GM23338 (cell line): ENCODE measurements at regions not wholly inside any gene's neighbourhood (a gene's known extent, or its start where the extent isn't known, plus 50 kb on each side); places are given as distances from the start of the nearest gene placed in this dataset.

Source experiments
- ATAC-seq: fragments of 200-7000 bp; cut with Tn5 transposase; 3 replicates; pipeline ENCODE4 v1.9.1; 2020
- DNase-seq: peaks from one replicate; pipeline ENCODE4 v3.0.0-alpha.2; 2015; ENCODE audit warnings: low spot score
- H2AFZ ChIP-seq: fragments of 200-600 bp; sonication (generic); 2 replicates; pipeline ENCODE4 v1.8.0; 2016; ENCODE audit warnings: antibody characterized with exemption, mild to moderate bottlenecking, moderate library complexity
- H3F3A ChIP-seq: fragments of 200-600 bp; sonication (generic); replicated peaks from 2 replicates; pipeline ENCODE4 v1.8.0; 2017; ENCODE audit warnings: antibody characterized with exemption, mixed run types, low read depth
- H3K27ac ChIP-seq: fragments of 200-600 bp; sonication (generic); 2 replicates; pipeline ENCODE4 v1.6.1; 2016; ENCODE audit warnings: low read depth
- H3K27me3 ChIP-seq: fragments of 200-600 bp; sonication (generic); 2 replicates; pipeline ENCODE4 v1.8.0; 2016; ENCODE audit warnings: mild to moderate bottlenecking, mixed run types, moderate library complexity; ENCODE audit not compliant: insufficient read depth
- H3K36me3 ChIP-seq: fragments of 200-600 bp; sonication (generic); 2 replicates; pipeline ENCODE4 v1.8.0; 2016; ENCODE audit warnings: mild to moderate bottlenecking; ENCODE audit not compliant: insufficient read depth
- H3K4me1 ChIP-seq: fragments of 200-600 bp; sonication (generic); 2 replicates; pipeline ENCODE4 v1.8.0; 2016; ENCODE audit warnings: mild to moderate bottlenecking, moderate library complexity; ENCODE audit not compliant: insufficient read depth
- H3K4me2 ChIP-seq: fragments of 200-600 bp; sonication (generic); 2 replicates; pipeline ENCODE4 v1.7.1; 2017; ENCODE audit warnings: mixed run types
- H3K4me3 ChIP-seq: fragments of 200-600 bp; sonication (generic); 2 replicates; pipeline ENCODE4 v1.6.1; 2016; ENCODE audit warnings: mixed run types
- H3K79me2 ChIP-seq: fragments of 200-600 bp; sonication (generic); replicated peaks from 2 replicates; pipeline ENCODE4 v1.8.0; 2017; ENCODE audit warnings: mild to moderate bottlenecking; ENCODE audit not compliant: insufficient read depth
- H3K9me2 ChIP-seq: fragments of 200-600 bp; sonication (generic); 2 replicates; pipeline ENCODE4 v1.8.0; 2017; ENCODE audit not compliant: insufficient read depth
- H4K20me1 ChIP-seq: fragments of 200-600 bp; sonication (generic); replicated peaks from 2 replicates; pipeline ENCODE4 v1.8.0; 2017; ENCODE audit warnings: mild to moderate bottlenecking; ENCODE audit not compliant: insufficient read depth
- H3K27ac Mint-ChIP-seq: 2 replicates; pipeline ENCODE4 v1.8.0; 2020; ENCODE audit warnings: inconsistent platforms, mild to moderate bottlenecking, moderate library complexity, mixed read lengths
- H3K27me3 Mint-ChIP-seq: 3 replicates; pipeline ENCODE4 v1.8.0; 2022; ENCODE audit warnings: low read depth, mild to moderate bottlenecking, moderate library complexity, mixed read lengths, inconsistent platforms; ENCODE audit not compliant: insufficient read depth, poor library complexity
- H3K36me3 Mint-ChIP-seq: 3 replicates; pipeline ENCODE4 v1.8.0; 2021; ENCODE audit warnings: low read depth, mild to moderate bottlenecking, inconsistent platforms, moderate library complexity, mixed read lengths
- H3K4me1 Mint-ChIP-seq: 3 replicates; pipeline ENCODE4 v1.8.0; 2020; ENCODE audit warnings: mild to moderate bottlenecking, inconsistent platforms, mixed read lengths
- H3K4me3 Mint-ChIP-seq: 3 replicates; pipeline ENCODE4 v1.8.0; 2021; ENCODE audit warnings: moderate library complexity, mild to moderate bottlenecking, inconsistent platforms, mixed read lengths
- H3K9me3 Mint-ChIP-seq: 3 replicates; pipeline ENCODE4 v1.8.0; 2020; ENCODE audit warnings: moderate library complexity, mild to moderate bottlenecking, inconsistent platforms, mixed read lengths
- CREB1 ChIP-seq: fragments of 250-450 bp; sonication (Bioruptor Pico); IDR thresholded peaks from 2 replicates; pipeline ENCODE4 v1.5.0; 2020; ENCODE audit warnings: low read depth, mild to moderate bottlenecking, moderate library complexity
- CTCF ChIP-seq, 2 experiments: fragments of 200-600 bp in 1 of 2; sonication (generic) in 1 of 2; conservative IDR thresholded peaks; 2 replicates each; pipeline versions ENCODE4 v1.5.1 to v1.6.1; 2016 to 2017; ENCODE audit warnings: antibody characterized with exemption in 2 of 2, low read depth in 2 of 2, mild to moderate bottlenecking in 2 of 2, moderate library complexity in 1 of 2
- EZH2 ChIP-seq: fragments of 200-600 bp; sonication (generic); IDR thresholded peaks from one replicate; pipeline ENCODE4 v1.8.0; 2017; ENCODE audit warnings: antibody characterized with exemption, mild to moderate bottlenecking, low read depth; ENCODE audit not compliant: unreplicated experiment
- JUNB ChIP-seq: IDR thresholded peaks from one replicate; pipeline ENCODE4 v1.6.1; 2016; ENCODE audit warnings: antibody characterized with exemption; ENCODE audit not compliant: unreplicated experiment
- NANOG ChIP-seq: IDR thresholded peaks from 2 replicates; pipeline ENCODE4 v1.6.1; 2016; ENCODE audit warnings: antibody characterized with exemption, borderline replicate concordance
- POLR2AphosphoS5 ChIP-seq: IDR thresholded peaks from 2 replicates; pipeline ENCODE4 v1.6.1; 2016; ENCODE audit warnings: antibody characterized with exemption, low read depth
- ZNF114 ChIP-seq: fragments of 250-450 bp; sonication (Bioruptor Pico); IDR thresholded peaks from 2 replicates; pipeline ENCODE4 v1.5.0; 2020; ENCODE audit warnings: mild to moderate bottlenecking, moderate library complexity
- ZNF331 ChIP-seq: fragments of 250-450 bp; sonication (Bioruptor Pico); IDR thresholded peaks from 2 replicates; pipeline ENCODE4 v1.5.0; 2020; ENCODE audit warnings: low read depth, mild to moderate bottlenecking, moderate library complexity
- TF ChIP-seq, protein P1 (sequence below): IDR thresholded peaks from one replicate; pipeline ENCODE4 v1.6.1; 2018; ENCODE audit warnings: antibody characterized with exemption; ENCODE audit not compliant: unreplicated experiment

GRCh38 chr1:30280572-30280971 lies 442.8 kb downstream of the MATN1 start:
- DNase-seq (no peak), ATAC-seq (no peak)
- Histone ChIP-seq H3K4me1 (no peaks in the 10 kb centered on the region), H3K4me3 (no peak overlapping the region), H3F3A (no peaks in the 10 kb centered on the region), H4K20me1 (no peaks in the 10 kb centered on the region), H3K27ac (no peak overlapping the region), H3K27me3 (no peaks in the 10 kb centered on the region), H2AFZ (no peak overlapping the region), H3K4me2 (no peak overlapping the region), H3K9me2 (no peaks in the 10 kb centered on the region), H3K36me3 (no peaks in the 10 kb centered on the region), H3K79me2 (no peaks in the 10 kb centered on the region)
- Mint-ChIP-seq H3K4me3 (no peak overlapping the region), H3K27me3 (no peaks in the 10 kb centered on the region), H3K36me3 (no peaks in the 10 kb centered on the region), H3K27ac (no peak overlapping the region), H3K4me1 (no peaks in the 10 kb centered on the region), H3K9me3 (peaks cover 2% of the 10 kb centered on the region; the same call in 1 of the 3 replicates)
- TF ChIP-seq EZH2: no peak
- TF ChIP-seq CTCF (conservative IDR thresholded peaks at IDR 0.05; ENCODE audit: low read depth in 2 of 2): no peak
- no peak for TF ChIP-seq JUNB
- no peak for TF ChIP-seq ZNF331 (CRISPR knock-in tag)
- TF ChIP-seq POLR2AphosphoS5: no peak
- TF ChIP-seq, protein P1, sequence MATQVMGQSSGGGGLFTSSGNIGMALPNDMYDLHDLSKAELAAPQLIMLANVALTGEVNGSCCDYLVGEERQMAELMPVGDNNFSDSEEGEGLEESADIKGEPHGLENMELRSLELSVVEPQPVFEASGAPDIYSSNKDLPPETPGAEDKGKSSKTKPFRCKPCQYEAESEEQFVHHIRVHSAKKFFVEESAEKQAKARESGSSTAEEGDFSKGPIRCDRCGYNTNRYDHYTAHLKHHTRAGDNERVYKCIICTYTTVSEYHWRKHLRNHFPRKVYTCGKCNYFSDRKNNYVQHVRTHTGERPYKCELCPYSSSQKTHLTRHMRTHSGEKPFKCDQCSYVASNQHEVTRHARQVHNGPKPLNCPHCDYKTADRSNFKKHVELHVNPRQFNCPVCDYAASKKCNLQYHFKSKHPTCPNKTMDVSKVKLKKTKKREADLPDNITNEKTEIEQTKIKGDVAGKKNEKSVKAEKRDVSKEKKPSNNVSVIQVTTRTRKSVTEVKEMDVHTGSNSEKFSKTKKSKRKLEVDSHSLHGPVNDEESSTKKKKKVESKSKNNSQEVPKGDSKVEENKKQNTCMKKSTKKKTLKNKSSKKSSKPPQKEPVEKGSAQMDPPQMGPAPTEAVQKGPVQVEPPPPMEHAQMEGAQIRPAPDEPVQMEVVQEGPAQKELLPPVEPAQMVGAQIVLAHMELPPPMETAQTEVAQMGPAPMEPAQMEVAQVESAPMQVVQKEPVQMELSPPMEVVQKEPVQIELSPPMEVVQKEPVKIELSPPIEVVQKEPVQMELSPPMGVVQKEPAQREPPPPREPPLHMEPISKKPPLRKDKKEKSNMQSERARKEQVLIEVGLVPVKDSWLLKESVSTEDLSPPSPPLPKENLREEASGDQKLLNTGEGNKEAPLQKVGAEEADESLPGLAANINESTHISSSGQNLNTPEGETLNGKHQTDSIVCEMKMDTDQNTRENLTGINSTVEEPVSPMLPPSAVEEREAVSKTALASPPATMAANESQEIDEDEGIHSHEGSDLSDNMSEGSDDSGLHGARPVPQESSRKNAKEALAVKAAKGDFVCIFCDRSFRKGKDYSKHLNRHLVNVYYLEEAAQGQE: no peak
- no peak for TF ChIP-seq ZNF114 (CRISPR knock-in tag)
- TF ChIP-seq NANOG: no peak

DNA sequence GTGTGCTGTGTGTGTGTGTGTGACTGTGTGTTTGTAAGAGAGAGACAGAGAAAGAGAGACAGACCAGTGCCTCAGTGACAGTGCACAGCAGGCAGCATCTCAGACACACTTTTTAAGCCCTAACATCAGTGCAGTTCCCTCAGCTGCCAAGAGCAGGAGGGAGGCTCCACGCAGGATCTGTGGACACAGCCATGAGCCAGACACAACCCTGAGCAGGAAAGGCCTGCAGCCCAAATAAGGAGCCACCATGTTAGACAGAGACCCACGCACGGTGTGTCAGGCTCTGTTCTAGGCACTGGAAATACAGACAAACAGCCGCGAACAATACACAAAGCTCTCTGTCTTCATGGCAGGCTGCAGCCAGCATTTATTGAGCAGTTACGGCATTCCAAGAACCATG lies 445.5 kb downstream of the MATN1 start:
- Histone ChIP-seq H3F3A (no peaks in the 10 kb centered on the region), H3K9me2 (no peaks in the 10 kb centered on the region), H4K20me1 (no peaks in the 10 kb centered on the region), H3K79me2 (no peaks in the 10 kb centered on the region), H3K27ac (no peak overlapping the region), H3K4me3 (no peak overlapping the region), H3K4me1 (no peaks in the 10 kb centered on the region), H3K27me3 (no peaks in the 10 kb centered on the region), H3K4me2 (no peak overlapping the region), H2AFZ (no peak overlapping the region), H3K36me3 (no peaks in the 10 kb centered on the region)
- Mint-ChIP-seq H3K4me1 (no peaks in the 10 kb centered on the region), H3K4me3 (no peak overlapping the region), H3K36me3 (no peaks in the 10 kb centered on the region), H3K9me3 (peaks cover 10% of the 10 kb centered on the region; the same call in 2 of the 3 replicates), H3K27me3 (no peaks in the 10 kb centered on the region), H3K27ac (no peak overlapping the region)
- no peak for DNase-seq
- TF ChIP-seq, protein P1: no peak
- no peak for TF ChIP-seq CREB1 (CRISPR knock-in tag)
- no peak for TF ChIP-seq ZNF331 (CRISPR knock-in tag)
- ATAC-seq: no peak
